Activated T-helper 1 cell treated with anti-CD3 and anti-CD28 coated beads, Interleukin-12 subunit alpha, Interleukin-12 subunit beta, Interleukin-2, Interleukin-4 antibody, amounts not matched to agents 30 ng/mL and 10 ng/mL and 1 ng/mL, durations not matched to agents 14 hours and 24 hours and 36 hours (primary cell): ENCODE measurements at regions not wholly inside any gene's neighbourhood (a gene's known extent, or its start where the extent isn't known, plus 50 kb on each side); places are given as distances from the start of the nearest gene placed in this dataset.
"Not testable (repeated sequence)": the region's sequence is repeated elsewhere in the genome, so short reads cannot be mapped to it uniquely, and the experiment has no call there.

Experiments
- DNase-seq: peaks from one replicate; pipeline ENCODE4 v3.0.0; 2021; ENCODE audit warnings: low spot score
- H3K27ac Mint-ChIP-seq: one replicate; pipeline ENCODE4 v1.8.0; 2021; ENCODE audit warnings: mild to moderate bottlenecking, mixed read lengths
- H3K27me3 Mint-ChIP-seq: one replicate; pipeline ENCODE4 v1.8.0; 2022; ENCODE audit warnings: mild to moderate bottlenecking, moderate library complexity, mixed read lengths; ENCODE audit not compliant: insufficient read depth
- H3K36me3 Mint-ChIP-seq: one replicate; pipeline ENCODE4 v1.8.0; 2021; ENCODE audit warnings: low read depth, mixed read lengths
- H3K4me1 Mint-ChIP-seq: one replicate; pipeline ENCODE4 v1.8.0; 2021; ENCODE audit warnings: low read depth, mixed read lengths
- H3K4me3 Mint-ChIP-seq: one replicate; pipeline ENCODE4 v1.8.0; 2021; ENCODE audit warnings: mild to moderate bottlenecking, moderate library complexity, mixed read lengths
- H3K9me3 Mint-ChIP-seq: one replicate; pipeline ENCODE4 v1.8.0; 2021; ENCODE audit warnings: mixed read lengths
- intact Hi-C: fragments of 100-400 bp; cut with micrococcal nuclease; formaldehyde crosslinking; loops from one replicate; pipeline ENCODE4 v1.15.1; 2024

GRCh38 chr5:83404182-83404716 lies 67.3 kb upstream of the VCAN start:
- H3K9me3 Mint-ChIP-seq: no peaks in the 10 kb centered on the region
- H3K27ac Mint-ChIP-seq: no peak overlapping the region
- intact Hi-C loops: no loop called here
- H3K4me1 Mint-ChIP-seq: no peaks in the 10 kb centered on the region
- no peaks in the 10 kb centered on the region for H3K36me3 Mint-ChIP-seq
- no peak for DNase-seq
- peaks cover 2% of the 10 kb centered on the region for H3K27me3 Mint-ChIP-seq
- H3K4me3 Mint-ChIP-seq: no peak overlapping the region

GRCh38 chr5:83405662-83406061 lies 65.9 kb upstream of the VCAN start:
- Mint-ChIP-seq H3K27me3 (peaks cover 2% of the 10 kb centered on the region), H3K4me3 (no peak overlapping the region), H3K9me3 (no peaks in the 10 kb centered on the region), H3K36me3 (no peaks in the 10 kb centered on the region), H3K27ac (no peak overlapping the region), H3K4me1 (no peaks in the 10 kb centered on the region)
- no peak for DNase-seq
- intact Hi-C loops: no loop called here

- intact Hi-C loops: no loop called here
- Mint-ChIP-seq H3K4me3 (no peak overlapping the region), H3K9me3 (no peaks in the 10 kb centered on the region), H3K36me3 (no peaks in the 10 kb centered on the region), H3K4me1 (no peaks in the 10 kb centered on the region), H3K27ac (no peak overlapping the region), H3K27me3 (peaks cover 2% of the 10 kb centered on the region)
- DNase-seq: no peak
Measured at GRCh38 chr5:83406906-83407305, 64.6 kb upstream of the VCAN start.

- Mint-ChIP-seq H3K27me3 (peaks cover 1% of the 10 kb centered on the region), H3K27ac (no peak overlapping the region), H3K4me3 (no peak overlapping the region), H3K9me3 (no peaks in the 10 kb centered on the region), H3K4me1 (no peaks in the 10 kb centered on the region), H3K36me3 (no peaks in the 10 kb centered on the region)
- intact Hi-C loops: no loop called here
- DNase-seq: no peak
Measured at GRCh38 chr5:83407931-83408330, 63.6 kb upstream of the VCAN start.

- Mint-ChIP-seq H3K4me3 (no peak overlapping the region), H3K9me3 (no peaks in the 10 kb centered on the region), H3K27me3 (no peaks in the 10 kb centered on the region), H3K27ac (no peak overlapping the region), H3K4me1 (no peaks in the 10 kb centered on the region), H3K36me3 (no peaks in the 10 kb centered on the region)
- no peak for DNase-seq
- intact Hi-C loops: no loop called here
Measured at GRCh38 chr5:83408719-83409118, 62.8 kb upstream of the VCAN start.

GRCh38 chr5:83409776-83410175 lies 61.8 kb upstream of the VCAN start:
- H3K27ac Mint-ChIP-seq, DNase-seq, H3K4me1 Mint-ChIP-seq, H3K36me3 Mint-ChIP-seq, H3K9me3 Mint-ChIP-seq, H3K4me3 Mint-ChIP-seq, H3K27me3 Mint-ChIP-seq: not testable (repeated sequence)
- intact Hi-C loops: loop anchor here (5.0 kb wide), 1 partner anchor 932 kb away; no protein-coding TSS in a partner anchor

GRCh38 chr5:83410319-83410718 lies 61.2 kb upstream of the VCAN start:
- not testable (repeated sequence) for H3K36me3 Mint-ChIP-seq, H3K9me3 Mint-ChIP-seq, H3K4me1 Mint-ChIP-seq, H3K27ac Mint-ChIP-seq, H3K27me3 Mint-ChIP-seq, DNase-seq, H3K4me3 Mint-ChIP-seq
- intact Hi-C loops: loop anchor here (5.0 kb wide), 1 partner anchor 933 kb away; no protein-coding TSS in a partner anchor

- H3K4me3 Mint-ChIP-seq: no peak overlapping the region
- no peaks in the 10 kb centered on the region for H3K9me3 Mint-ChIP-seq
- no peaks in the 10 kb centered on the region for H3K4me1 Mint-ChIP-seq
- DNase-seq: no peak
- intact Hi-C loops: loop anchor here (5.0 kb wide), 1 partner anchor 937 kb away; no protein-coding TSS in a partner anchor
- H3K36me3 Mint-ChIP-seq: no peaks in the 10 kb centered on the region
- no peak overlapping the region for H3K27ac Mint-ChIP-seq
- peaks cover 2% of the 10 kb centered on the region for H3K27me3 Mint-ChIP-seq
Measured at GRCh38 chr5:83414601-83415000, 56.9 kb upstream of the VCAN start.

- Mint-ChIP-seq H3K36me3 (no peaks in the 10 kb centered on the region), H3K4me3 (no peak overlapping the region), H3K9me3 (no peaks in the 10 kb centered on the region), H3K27me3 (peaks cover 2% of the 10 kb centered on the region), H3K27ac (no peak overlapping the region), H3K4me1 (no peaks in the 10 kb centered on the region)
- no peak for DNase-seq
- intact Hi-C loops: no loop called here
Measured at GRCh38 chr5:83417884-83418283, 53.7 kb upstream of the VCAN start.

GRCh38 chr5:83418356-83419321 lies 52.9 kb upstream of the VCAN start:
- no peak overlapping the region for H3K4me3 Mint-ChIP-seq

More at GRCh38 chr5:83418356-83419321, 52.9 kb upstream of the VCAN start:
- H3K4me1 Mint-ChIP-seq: no peaks in the 10 kb centered on the region
- no peak overlapping the region for H3K27ac Mint-ChIP-seq
- peaks cover 2% of the 10 kb centered on the region for H3K27me3 Mint-ChIP-seq
- H3K36me3 Mint-ChIP-seq: no peaks in the 10 kb centered on the region
- no peaks in the 10 kb centered on the region for H3K9me3 Mint-ChIP-seq
- DNase-seq: no peak
- intact Hi-C loops: no loop called here
